HG03457 (cell line): ENCODE measurements at regions not wholly inside any gene's neighbourhood (a gene's known extent, or its start where the extent isn't known, plus 50 kb on each side); places are given as distances from the start of the nearest gene placed in this dataset.

Experiments
- ATAC-seq: cut with Tn5 transposase; IDR thresholded peaks from one replicate; pipeline ENCODE4 v1.9.1; 2021; ENCODE audit warnings: moderate number of reproducible peaks; ENCODE audit not compliant: unreplicated experiment

DNA sequence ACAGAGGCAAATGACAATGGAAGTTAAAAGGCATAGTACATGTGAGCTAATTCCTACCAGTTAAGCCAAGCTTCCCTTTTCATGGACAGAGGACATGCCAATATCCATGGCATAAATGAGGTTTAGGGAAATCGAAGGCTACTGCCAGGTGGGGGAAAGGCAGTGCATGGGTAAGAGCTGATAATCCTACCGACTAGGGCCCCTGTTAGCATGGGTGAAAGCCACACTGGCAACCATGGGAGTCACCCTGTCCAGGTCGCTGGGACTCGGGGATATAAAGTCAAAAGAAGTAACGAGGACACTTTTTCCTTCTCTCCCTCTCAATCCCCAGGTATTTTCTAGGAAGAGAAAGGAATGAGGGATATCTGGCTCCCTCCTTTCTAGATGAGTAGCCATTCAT is 83.7 kb upstream of the CDH19 start:
- no peak for ATAC-seq

DNA sequence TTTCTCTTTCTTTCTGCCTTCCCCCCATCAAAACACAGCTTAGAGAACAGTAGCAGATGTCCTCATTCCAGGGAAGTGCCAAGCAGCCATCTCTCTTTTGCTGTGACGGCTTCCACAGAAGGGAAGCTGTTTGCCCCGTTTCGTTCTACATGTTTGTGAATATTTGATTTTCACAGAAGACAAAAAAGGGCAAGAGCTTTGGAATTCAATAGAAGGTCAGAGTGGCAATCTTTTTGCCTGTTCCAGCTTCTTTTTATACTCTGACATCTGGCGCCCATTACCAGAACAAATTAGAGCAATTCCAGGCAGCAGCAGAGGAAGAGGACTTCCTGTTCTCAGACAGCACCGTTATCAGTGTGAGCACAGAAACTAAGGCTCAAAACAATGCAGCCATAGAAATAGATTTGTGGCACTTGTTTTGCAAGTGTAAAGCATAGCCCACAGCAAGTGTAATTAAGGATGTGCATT is 79.0 kb upstream of the CDH19 start:
- ATAC-seq, result no peak

DNA sequence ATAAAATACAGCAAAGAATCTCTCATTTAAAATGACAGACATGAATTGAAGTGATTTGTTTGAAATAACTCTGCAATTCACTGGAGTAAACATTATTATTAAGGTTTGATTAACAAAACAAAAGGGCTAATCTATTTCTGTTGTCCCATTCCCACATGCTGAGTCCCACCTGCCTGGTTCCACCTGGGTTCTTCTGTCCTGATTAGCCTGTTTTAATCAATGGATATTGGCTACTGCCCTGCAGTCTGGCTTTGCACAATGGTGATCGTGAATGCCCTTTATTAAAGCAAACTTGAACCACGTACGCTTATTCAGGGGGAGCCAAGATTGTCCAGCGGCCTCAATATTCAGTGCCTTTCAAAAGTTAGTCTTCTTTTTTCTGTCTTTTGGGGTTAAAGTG is 72.8 kb upstream of the CDH19 start:
- no peak for ATAC-seq

DNA sequence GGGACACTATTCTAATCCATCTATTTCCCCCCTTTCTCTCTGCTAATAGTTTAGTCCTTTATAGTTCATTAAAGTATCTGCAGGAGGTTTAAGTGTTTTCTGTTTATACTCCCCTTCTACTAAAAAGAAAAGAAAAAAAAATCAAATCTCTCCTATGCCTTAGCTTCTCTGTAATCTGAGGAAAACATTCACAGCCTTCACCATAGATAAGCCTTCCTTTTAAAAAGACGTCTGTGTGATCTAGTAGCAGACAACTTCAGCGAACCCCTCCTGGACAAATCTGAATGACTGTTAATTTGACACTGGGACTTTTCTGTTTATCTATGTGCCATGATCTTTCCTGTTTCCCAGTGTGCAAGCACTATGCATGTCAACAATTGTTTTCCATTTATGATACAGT is 70.4 kb upstream of the CDH19 start:
- ATAC-seq, result no peak

DNA sequence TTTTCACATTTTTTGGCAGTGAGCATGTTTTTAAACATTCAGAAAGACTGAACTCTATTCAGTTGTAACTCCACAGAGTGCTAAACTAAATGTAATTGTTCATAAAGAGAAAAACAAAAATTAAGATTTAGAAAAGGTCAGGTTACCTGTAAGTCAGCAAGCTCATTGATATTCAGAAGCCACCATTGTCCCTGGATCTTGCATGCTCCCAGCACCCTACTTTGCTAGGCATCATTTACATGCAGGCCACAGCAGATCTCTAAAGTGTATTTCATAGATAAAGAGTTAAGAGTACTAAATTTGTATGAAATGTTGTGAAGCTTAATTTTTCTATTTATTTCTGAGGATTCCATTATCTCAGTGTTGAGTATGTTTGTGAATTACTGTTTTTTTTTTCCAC is 64.8 kb upstream of the CDH19 start:
- no peak for ATAC-seq

DNA sequence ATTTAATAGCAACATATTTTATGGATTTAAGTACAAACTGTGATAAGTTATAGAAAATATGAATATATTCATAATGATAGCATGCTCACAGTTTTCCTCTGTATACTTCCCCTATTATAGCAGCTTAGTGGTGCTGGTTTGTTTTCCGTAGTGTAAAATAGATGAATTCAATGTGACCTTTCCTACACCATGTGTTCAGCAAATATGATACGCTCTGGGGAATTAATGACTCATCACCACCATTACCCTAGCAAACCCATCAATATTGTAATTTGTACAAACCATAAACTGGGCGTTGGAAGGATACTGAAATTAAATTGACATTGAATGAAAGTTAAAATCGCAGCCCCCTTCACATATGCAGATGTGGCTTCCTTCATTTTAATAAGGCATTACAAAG is 58.7 kb upstream of the CDH19 start:
- ATAC-seq, result no peak

DNA sequence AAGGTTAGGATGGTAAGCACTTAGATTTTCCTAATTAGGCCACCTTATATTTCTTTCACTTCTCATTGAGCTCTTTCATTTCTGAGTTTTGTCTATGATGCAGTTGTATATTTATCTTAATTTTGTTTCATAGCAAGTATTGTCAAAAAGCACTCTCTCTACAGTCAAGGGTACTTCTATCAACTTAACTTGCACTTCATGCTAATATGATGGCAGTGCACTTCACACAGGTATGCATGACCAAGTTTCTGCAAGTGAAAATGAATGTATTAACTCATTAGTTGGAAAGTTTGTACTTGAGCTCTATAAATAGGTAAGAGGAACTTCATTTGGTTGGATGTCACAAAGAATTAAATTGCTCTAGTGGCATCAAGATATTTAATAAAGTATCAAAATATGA is 51.5 kb upstream of the CDH19 start:
- no peak for ATAC-seq
